K562 (cell line): ENCODE measurements at regions not wholly inside any gene's neighbourhood (a gene's known extent, or its start where the extent isn't known, plus 50 kb on each side); places are given as distances from the start of the nearest gene placed in this dataset.

Source experiments
- ATAC-seq: fragments of 200-7000 bp; cut with Tn5 transposase; 3 replicates; pipeline ENCODE4 v1.9.1; 2020; ENCODE audit warnings: moderate library complexity
- BruUV-seq: library from RNA; stranded (reverse); fragments of 400-500 nt; replicated peaks from 2 replicates; lab custom pipeline; 2021; lab: Mats Ljungman, UMichigan
- CTCF ChIA-PET: fragments of 300-600 bp; formaldehyde crosslinking; extraction: SDS; loops from one replicate; lab custom pipeline; 2021; ENCODE audit warnings: low intra/inter-chr PET ratio; lab: Yijun Ruan, JAX
- POLR2A ChIA-PET: fragments of 300-600, 350-650 bp; sonication (Branson Sonifier 250); formaldehyde crosslinking; extraction: SDS; loops from one replicate; lab custom pipeline; 2021; ENCODE audit warnings: antibody characterized with exemption, inconsistent platforms; lab: Yijun Ruan, JAX
- DNase-seq, 4 experiments: peaks; one replicate each; pipeline versions ENCODE4 v3.0.0 to v3.0.0-alpha.2; 2011 to 2018; ENCODE audit warnings: low spot score in 3 of 4, mixed read lengths in 3 of 4; ENCODE audit errors: extremely low read depth in 1 of 4
- FAIRE-seq: peaks from 2 replicates; lab custom pipeline; 2011; peaks lifted over from hg19 to GRCh38; lab: Jason Lieb, UNC
- H2AFZ ChIP-seq: 2 replicates; pipeline ENCODE4 v1.6.0; 2011; ENCODE audit warnings: low read depth, low read length, control low read depth, inconsistent platforms
- H3K27ac ChIP-seq: fragments of 200-600 bp; 3 replicates; pipeline ENCODE4 v1.8.0; 2011; ENCODE audit warnings: low read depth, mild to moderate bottlenecking, control low read depth, inconsistent platforms, low read length, moderate library complexity, mixed read lengths; ENCODE audit errors: extremely low read depth
- H3K27me3 ChIP-seq, 2 experiments: fragments of 300-600 bp in 1 of 2; 2 replicates in 1 of 2; 3 replicates in 1 of 2; pipeline versions ENCODE4 v1.6.0 to v1.8.0; 2011; ENCODE audit warnings: inconsistent platforms in 2 of 2, low read length in 2 of 2, mild to moderate bottlenecking in 1 of 2, mixed read lengths in 1 of 2, moderate library complexity in 1 of 2; ENCODE audit not compliant: control insufficient read depth in 2 of 2, insufficient read depth in 2 of 2
- H3K36me3 ChIP-seq: fragments of 300-600 bp; 3 replicates; pipeline ENCODE4 v1.8.0; 2011; ENCODE audit warnings: mild to moderate bottlenecking, low read length, inconsistent platforms; ENCODE audit not compliant: control insufficient read depth, insufficient read depth
- H3K4me1 ChIP-seq, 2 experiments: fragments of 200-600 bp in 1 of 2; replicated peaks in 1 of 2; 2 replicates in 1 of 2; 3 replicates in 1 of 2; pipeline versions ENCODE4 v1.5.1 to v1.8.0; 2011; ENCODE audit warnings: inconsistent platforms in 2 of 2, low read length in 2 of 2, mild to moderate bottlenecking in 1 of 2, mixed read lengths in 1 of 2, moderate library complexity in 1 of 2; ENCODE audit not compliant: control insufficient read depth in 2 of 2, insufficient read depth in 2 of 2
- H3K4me2 ChIP-seq: 2 replicates; pipeline ENCODE4 v1.6.1; 2011; ENCODE audit warnings: low read length, control low read depth, inconsistent platforms, mixed read lengths; ENCODE audit not compliant: insufficient read depth
- H3K4me3 ChIP-seq: fragments of 200-600 bp; sonication (generic), shearing (Covaris generic); 2 replicates; pipeline ENCODE4 v1.5.1; 2016; ENCODE audit warnings: control low read depth, inconsistent platforms
- H3K79me2 ChIP-seq: fragments of 200-600 bp; 3 replicates; pipeline ENCODE4 v1.8.0; 2011; ENCODE audit warnings: low read length, inconsistent platforms; ENCODE audit not compliant: control insufficient read depth, insufficient read depth
- H3K9ac ChIP-seq, 2 experiments: 2 replicates each; pipeline versions ENCODE4 v1.6.0 to v1.6.1; 2011; ENCODE audit warnings: low read depth in 2 of 2, low read length in 2 of 2, control low read depth in 1 of 2, inconsistent platforms in 1 of 2, mild to moderate bottlenecking in 1 of 2, mixed read lengths in 1 of 2; ENCODE audit not compliant: insufficient read depth in 1 of 2
- H3K9me1 ChIP-seq: one replicate; pipeline ENCODE4 v1.6.0; 2011; ENCODE audit warnings: inconsistent platforms, mild to moderate bottlenecking, low read length, moderate library complexity; ENCODE audit not compliant: control insufficient read depth, insufficient read depth
- H3K9me3 ChIP-seq: replicated peaks from 2 replicates; pipeline ENCODE4 v1.5.1; 2011; ENCODE audit warnings: low read depth, low read length, inconsistent platforms; ENCODE audit not compliant: control insufficient read depth, insufficient read depth
- H4K20me1 ChIP-seq: replicated peaks from 2 replicates; pipeline ENCODE4 v1.6.1; 2011; ENCODE audit warnings: low read length, inconsistent platforms, mixed read lengths; ENCODE audit not compliant: control insufficient read depth, insufficient read depth
- ARNT ChIP-seq, 2 experiments: fragments of 450-650 bp; IDR thresholded peaks; 2 replicates each; pipeline ENCODE4 v1.6.1; 2016; ENCODE audit warnings: mild to moderate bottlenecking in 1 of 2
- CHD2 ChIP-seq: IDR thresholded peaks from 2 replicates; pipeline ENCODE4 v1.6.1; 2011; ENCODE audit warnings: low read depth, low read length
- GABPB1 ChIP-seq: sonication (generic); formaldehyde crosslinking; IDR thresholded peaks from 2 replicates; pipeline ENCODE4 v1.8.0; 2022; ENCODE audit warnings: mild to moderate bottlenecking, missing genetic modification reagents
- HDAC6 ChIP-seq: IDR thresholded peaks from 2 replicates; pipeline ENCODE4 v1.6.1; 2012; ENCODE audit warnings: low read depth, mild to moderate bottlenecking, control low read depth, inconsistent platforms, low read length, moderate library complexity
- HNRNPK ChIP-seq: fragments of 200-400 bp; formaldehyde crosslinking; IDR thresholded peaks from one replicate; pipeline ENCODE4 v1.6.1; 2018; ENCODE audit warnings: mild to moderate bottlenecking, low read depth, low read length; ENCODE audit not compliant: poor library complexity, severe bottlenecking
- PML ChIP-seq: IDR thresholded peaks from 2 replicates; pipeline ENCODE4 v1.6.1; 2012; ENCODE audit warnings: low read length, inconsistent platforms
- POU5F1 ChIP-seq: fragments of 150-350 bp; IDR thresholded peaks from 2 replicates; pipeline ENCODE4 v1.6.1; 2014; ENCODE audit warnings: borderline replicate concordance, low read length, low read depth, mild to moderate bottlenecking; ENCODE audit not compliant: partially characterized antibody
- SIN3B ChIP-seq: fragments of 450-650 bp; IDR thresholded peaks from 2 replicates; pipeline ENCODE4 v1.6.1; 2017; ENCODE audit warnings: low read depth, mild to moderate bottlenecking, moderate library complexity
- ZNF133 ChIP-seq: fragments of 250-450 bp; sonication (Bioruptor Pico); IDR thresholded peaks from 2 replicates; pipeline ENCODE4 v1.4.0; 2020; ENCODE audit warnings: mild to moderate bottlenecking
- ZNF354B ChIP-seq: fragments of 250-450 bp; sonication (Bioruptor Pico); IDR thresholded peaks from 2 replicates; pipeline ENCODE4 v1.4.0; 2020
- ZNF584 ChIP-seq: fragments of 200-800 bp; sonication (Bioruptor generic); IDR thresholded peaks from 2 replicates; pipeline ENCODE4 v1.6.1; 2016; ENCODE audit warnings: low read depth, mild to moderate bottlenecking, missing genetic modification characterization, missing compliant biosample characterization
- ZNF766 ChIP-seq: fragments of 200-800 bp; sonication (Bioruptor generic); conservative IDR thresholded peaks from 2 replicates; pipeline ENCODE4 v1.6.1; 2016; ENCODE audit warnings: missing genetic modification characterization, missing compliant biosample characterization
- WGBS: fragments of 100-300 bp; shearing (Covaris generic); methylation state at CpG from one replicate; pipeline ENCODE4 v1.1.6; 2016; ENCODE audit warnings: low coverage, mixed read lengths; ENCODE audit not compliant: insufficient coverage; ENCODE audit errors: missing lambda C conversion rate; 5-methylcytosine and 5-hydroxymethylcytosine counted together
- in situ Hi-C: fragments of 300-500 bp; cut with MboI; formaldehyde crosslinking; loops from 4 replicates; pipeline ENCODE4 v1.15.0; 2018; ENCODE audit warnings: inconsistent platforms, mixed read lengths
- intact Hi-C: fragments of 100-400 bp; cut with micrococcal nuclease; formaldehyde crosslinking; loops from 2 replicates; pipeline ENCODE4 v1.14.2; 2022
- TF ChIP-seq, protein P1 (sequence below): fragments of 450-650 bp; formaldehyde crosslinking; IDR thresholded peaks from 2 replicates; pipeline ENCODE4 v1.4.0; 2022; ENCODE audit warnings: mild to moderate bottlenecking, moderate library complexity
- TF ChIP-seq, protein P2 (sequence below), 2 experiments: fragments of 450-650 bp in 1 of 2; sonication (generic) in 1 of 2; formaldehyde crosslinking; conservative IDR thresholded peaks; 2 replicates each; pipeline versions ENCODE4 v1.4.0 to v1.8.1; 2020 to 2022; ENCODE audit warnings: mild to moderate bottlenecking in 1 of 2, missing genetic modification reagents in 1 of 2
- TF ChIP-seq, protein P3 (sequence below): fragments of 450-650 bp; conservative IDR thresholded peaks from 2 replicates; pipeline ENCODE4 v1.6.1; 2016; ENCODE audit warnings: missing genetic modification characterization, low read depth, mild to moderate bottlenecking, missing compliant biosample characterization, moderate library complexity
- TF ChIP-seq, protein P4 (sequence below): fragments of 250-450 bp; sonication (Bioruptor Pico); IDR thresholded peaks from 2 replicates; pipeline ENCODE4 v1.5.0; 2022; ENCODE audit warnings: mild to moderate bottlenecking
- TF ChIP-seq, protein P5 (sequence below): fragments of 450-650 bp; formaldehyde crosslinking; IDR thresholded peaks from 2 replicates; pipeline ENCODE4 v1.4.0; 2022; ENCODE audit warnings: missing genetic modification characterization

DNA sequence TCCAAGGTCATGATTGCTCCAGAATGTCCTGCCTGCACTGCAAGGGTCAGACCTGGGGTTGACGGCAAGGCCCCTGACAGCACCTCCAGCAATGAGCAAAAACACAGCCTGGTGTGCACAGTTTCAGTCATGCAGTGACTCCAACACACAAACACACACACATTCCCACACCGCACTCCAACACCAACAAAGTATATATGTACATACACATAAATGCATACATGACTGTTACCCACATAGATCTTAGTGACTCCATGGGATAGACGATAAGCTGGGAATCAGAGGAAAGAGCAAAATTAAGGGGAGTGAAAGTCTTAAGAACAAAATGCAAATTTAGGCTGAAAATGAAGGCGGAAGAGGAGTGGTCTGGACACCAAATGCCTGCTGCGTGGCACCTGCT, 112.7 kb upstream of the TEKT4 start:
- H4K20me1 ChIP-seq = no peaks in the 10 kb centered on the region
- H3K36me3 ChIP-seq = no peaks in the 10 kb centered on the region
- H3K4me2 ChIP-seq = no peak overlapping the region
- TF ChIP-seq CHD2 = no peak
- TF ChIP-seq ZNF354B (CRISPR knock-in tag) = no peak
- TF ChIP-seq, protein P1, sequence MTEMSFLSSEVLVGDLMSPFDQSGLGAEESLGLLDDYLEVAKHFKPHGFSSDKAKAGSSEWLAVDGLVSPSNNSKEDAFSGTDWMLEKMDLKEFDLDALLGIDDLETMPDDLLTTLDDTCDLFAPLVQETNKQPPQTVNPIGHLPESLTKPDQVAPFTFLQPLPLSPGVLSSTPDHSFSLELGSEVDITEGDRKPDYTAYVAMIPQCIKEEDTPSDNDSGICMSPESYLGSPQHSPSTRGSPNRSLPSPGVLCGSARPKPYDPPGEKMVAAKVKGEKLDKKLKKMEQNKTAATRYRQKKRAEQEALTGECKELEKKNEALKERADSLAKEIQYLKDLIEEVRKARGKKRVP (CRISPR knock-in tag) = no peak
- TF ChIP-seq POU5F1 = no peak
- TF ChIP-seq, protein P2, sequence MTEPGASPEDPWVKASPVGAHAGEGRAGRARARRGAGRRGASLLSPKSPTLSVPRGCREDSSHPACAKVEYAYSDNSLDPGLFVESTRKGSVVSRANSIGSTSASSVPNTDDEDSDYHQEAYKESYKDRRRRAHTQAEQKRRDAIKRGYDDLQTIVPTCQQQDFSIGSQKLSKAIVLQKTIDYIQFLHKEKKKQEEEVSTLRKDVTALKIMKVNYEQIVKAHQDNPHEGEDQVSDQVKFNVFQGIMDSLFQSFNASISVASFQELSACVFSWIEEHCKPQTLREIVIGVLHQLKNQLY (CRISPR knock-in tag; conservative IDR thresholded peaks at IDR 0.05) = no peak
- no peak for TF ChIP-seq PML
- TF ChIP-seq, protein P3, sequence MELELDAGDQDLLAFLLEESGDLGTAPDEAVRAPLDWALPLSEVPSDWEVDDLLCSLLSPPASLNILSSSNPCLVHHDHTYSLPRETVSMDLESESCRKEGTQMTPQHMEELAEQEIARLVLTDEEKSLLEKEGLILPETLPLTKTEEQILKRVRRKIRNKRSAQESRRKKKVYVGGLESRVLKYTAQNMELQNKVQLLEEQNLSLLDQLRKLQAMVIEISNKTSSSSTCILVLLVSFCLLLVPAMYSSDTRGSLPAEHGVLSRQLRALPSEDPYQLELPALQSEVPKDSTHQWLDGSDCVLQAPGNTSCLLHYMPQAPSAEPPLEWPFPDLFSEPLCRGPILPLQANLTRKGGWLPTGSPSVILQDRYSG (tag) = no peak
- no peak for TF ChIP-seq ZNF133
- TF ChIP-seq ZNF766 = no peak
- TF ChIP-seq, protein P4, sequence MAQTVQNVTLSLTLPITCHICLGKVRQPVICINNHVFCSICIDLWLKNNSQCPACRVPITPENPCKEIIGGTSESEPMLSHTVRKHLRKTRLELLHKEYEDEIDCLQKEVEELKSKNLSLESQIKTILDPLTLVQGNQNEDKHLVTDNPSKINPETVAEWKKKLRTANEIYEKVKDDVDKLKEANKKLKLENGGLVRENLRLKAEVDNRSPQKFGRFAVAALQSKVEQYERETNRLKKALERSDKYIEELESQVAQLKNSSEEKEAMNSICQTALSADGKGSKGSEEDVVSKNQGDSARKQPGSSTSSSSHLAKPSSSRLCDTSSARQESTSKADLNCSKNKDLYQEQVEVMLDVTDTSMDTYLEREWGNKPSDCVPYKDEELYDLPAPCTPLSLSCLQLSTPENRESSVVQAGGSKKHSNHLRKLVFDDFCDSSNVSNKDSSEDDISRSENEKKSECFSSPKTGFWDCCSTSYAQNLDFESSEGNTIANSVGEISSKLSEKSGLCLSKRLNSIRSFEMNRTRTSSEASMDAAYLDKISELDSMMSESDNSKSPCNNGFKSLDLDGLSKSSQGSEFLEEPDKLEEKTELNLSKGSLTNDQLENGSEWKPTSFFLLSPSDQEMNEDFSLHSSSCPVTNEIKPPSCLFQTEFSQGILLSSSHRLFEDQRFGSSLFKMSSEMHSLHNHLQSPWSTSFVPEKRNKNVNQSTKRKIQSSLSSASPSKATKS (CRISPR knock-in tag) = no peak
- TF ChIP-seq ARNT (IDR thresholded peaks at IDR 0.05) = no peak
- no peak for TF ChIP-seq HDAC6
- TF ChIP-seq ZNF584 (CRISPR knock-in tag) = no peak
- TF ChIP-seq, protein P5, sequence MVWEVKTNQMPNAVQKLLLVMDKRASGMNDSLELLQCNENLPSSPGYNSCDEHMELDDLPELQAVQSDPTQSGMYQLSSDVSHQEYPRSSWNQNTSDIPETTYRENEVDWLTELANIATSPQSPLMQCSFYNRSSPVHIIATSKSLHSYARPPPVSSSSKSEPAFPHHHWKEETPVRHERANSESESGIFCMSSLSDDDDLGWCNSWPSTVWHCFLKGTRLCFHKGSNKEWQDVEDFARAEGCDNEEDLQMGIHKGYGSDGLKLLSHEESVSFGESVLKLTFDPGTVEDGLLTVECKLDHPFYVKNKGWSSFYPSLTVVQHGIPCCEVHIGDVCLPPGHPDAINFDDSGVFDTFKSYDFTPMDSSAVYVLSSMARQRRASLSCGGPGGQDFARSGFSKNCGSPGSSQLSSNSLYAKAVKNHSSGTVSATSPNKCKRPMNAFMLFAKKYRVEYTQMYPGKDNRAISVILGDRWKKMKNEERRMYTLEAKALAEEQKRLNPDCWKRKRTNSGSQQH (CRISPR knock-in tag) = no peak
- no peak for TF ChIP-seq SIN3B
- TF ChIP-seq HNRNPK = no peak
- TF ChIP-seq GABPB1 = no peak
- no peak overlapping the region for H3K4me3 ChIP-seq
- DNase-seq = no peak
- no peaks in the 10 kb centered on the region for H3K9me3 ChIP-seq
- in situ Hi-C loops = no loop called here
- no peaks in the 10 kb centered on the region for H3K4me1 ChIP-seq
- H3K27ac ChIP-seq = no peak overlapping the region
- no peak for ATAC-seq
- intact Hi-C loops = loop anchor here (5.0 kb wide), 1 partner anchor 109 kb away; no protein-coding TSS in a partner anchor
- ChIA-PET POLR2A (no interaction called here), CTCF (no interaction called here)
- FAIRE-seq = no peak
- no peak overlapping the region for H2AFZ ChIP-seq
- WGBS = 5% methylated on average over 5 of the region's 5 CpGs
- BruUV-seq = no TSS peak
- no peaks in the 10 kb centered on the region for H3K9me1 ChIP-seq
- H3K27me3 ChIP-seq = no peaks in the 10 kb centered on the region
- no peaks in the 10 kb centered on the region for H3K79me2 ChIP-seq
- no peak overlapping the region for H3K9ac ChIP-seq
